ENCODE measurements at regions not wholly inside any gene's neighbourhood (a gene's known extent, or its start where the extent isn't known, plus 50 kb on each side); places are given as distances from the start of the nearest gene placed in this dataset.

GRCh38 chr3:159923956-159924355, 64.7 kb upstream of the IL12A start:
- peaks cover 0 to 28% (median 4%) of the 10 kb centered on the region in 9 donors for H3K4me1 ChIP-seq
- WGBS, 2 donors: 86 to 90% methylated on average over 6 of the region's 6 CpGs
- DNase-seq: no peak
- no peak for ATAC-seq
- intact Hi-C loops (cut with DNase I): no loop called here
- no peaks in the 10 kb centered on the region for H3K36me3 ChIP-seq
- no peak overlapping the region for H3K27ac ChIP-seq
- no peak overlapping the region for H3K4me3 ChIP-seq
- H3K9me3 ChIP-seq: no peaks in the 10 kb centered on the region
- TF ChIP-seq, protein P1, sequence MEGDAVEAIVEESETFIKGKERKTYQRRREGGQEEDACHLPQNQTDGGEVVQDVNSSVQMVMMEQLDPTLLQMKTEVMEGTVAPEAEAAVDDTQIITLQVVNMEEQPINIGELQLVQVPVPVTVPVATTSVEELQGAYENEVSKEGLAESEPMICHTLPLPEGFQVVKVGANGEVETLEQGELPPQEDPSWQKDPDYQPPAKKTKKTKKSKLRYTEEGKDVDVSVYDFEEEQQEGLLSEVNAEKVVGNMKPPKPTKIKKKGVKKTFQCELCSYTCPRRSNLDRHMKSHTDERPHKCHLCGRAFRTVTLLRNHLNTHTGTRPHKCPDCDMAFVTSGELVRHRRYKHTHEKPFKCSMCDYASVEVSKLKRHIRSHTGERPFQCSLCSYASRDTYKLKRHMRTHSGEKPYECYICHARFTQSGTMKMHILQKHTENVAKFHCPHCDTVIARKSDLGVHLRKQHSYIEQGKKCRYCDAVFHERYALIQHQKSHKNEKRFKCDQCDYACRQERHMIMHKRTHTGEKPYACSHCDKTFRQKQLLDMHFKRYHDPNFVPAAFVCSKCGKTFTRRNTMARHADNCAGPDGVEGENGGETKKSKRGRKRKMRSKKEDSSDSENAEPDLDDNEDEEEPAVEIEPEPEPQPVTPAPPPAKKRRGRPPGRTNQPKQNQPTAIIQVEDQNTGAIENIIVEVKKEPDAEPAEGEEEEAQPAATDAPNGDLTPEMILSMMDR (IDR thresholded peaks at IDR 0.05): no peak
- no peaks in the 10 kb centered on the region for H3K27me3 ChIP-seq

DNA sequence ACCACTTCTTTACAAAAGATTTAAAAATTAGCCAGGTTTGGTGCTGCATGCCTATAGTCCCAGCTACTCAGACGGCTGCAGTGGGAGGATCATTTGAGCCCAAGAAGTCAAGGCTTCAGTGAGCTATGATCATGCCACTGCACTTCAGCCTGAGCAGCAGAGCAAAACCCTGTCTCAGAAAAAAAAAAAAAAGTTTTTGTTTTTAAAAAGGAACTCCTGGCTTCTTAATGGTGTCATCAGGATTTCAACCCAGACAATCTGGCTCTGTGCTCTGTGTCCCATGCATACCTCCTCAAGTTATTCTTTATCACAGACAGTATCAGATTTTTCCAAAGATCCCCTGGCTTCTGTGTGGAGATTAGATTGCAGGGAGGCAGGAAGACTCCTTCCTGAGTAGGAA, 64.2 kb upstream of the IL12A start:
- H3K4me1 ChIP-seq: peaks cover 0 to 30% (median 9%) of the 10 kb centered on the region in 9 donors
- H3K4me3 ChIP-seq: no peak overlapping the region
- no peaks in the 10 kb centered on the region for H3K36me3 ChIP-seq
- no peak overlapping the region for H3K27ac ChIP-seq
- ATAC-seq: no peak
- TF ChIP-seq, protein P1 (IDR thresholded peaks at IDR 0.05): no peak
- intact Hi-C loops (cut with DNase I): no loop called here
- no peaks in the 10 kb centered on the region for H3K9me3 ChIP-seq
- no peaks in the 10 kb centered on the region for H3K27me3 ChIP-seq
- DNase-seq: no peak
- WGBS, 2 donors: 93 to 100% methylated on average over 1 of the region's 1 CpG

GRCh38 chr3:159925248-159925647, 63.4 kb upstream of the IL12A start:
- intact Hi-C loops (cut with DNase I): loop anchor here in 1 of 10 donors (5.0 kb wide), 1 partner anchor 77 kb away; no protein-coding TSS in a partner anchor
- no peaks in the 10 kb centered on the region for H3K9me3 ChIP-seq
- H3K27ac ChIP-seq: no peak overlapping the region
- peaks cover 0 to 31% (median 12%) of the 10 kb centered on the region in 9 donors for H3K4me1 ChIP-seq
- DNase-seq (no peak), ATAC-seq (no peak)
- no peaks in the 10 kb centered on the region for H3K36me3 ChIP-seq
- WGBS, 2 donors: 94 to 95% methylated on average over 1 of the region's 1 CpG
- no peaks in the 10 kb centered on the region for H3K27me3 ChIP-seq
- no peak overlapping the region for H3K4me3 ChIP-seq
- TF ChIP-seq, protein P1 (IDR thresholded peaks at IDR 0.05): no peak

DNA sequence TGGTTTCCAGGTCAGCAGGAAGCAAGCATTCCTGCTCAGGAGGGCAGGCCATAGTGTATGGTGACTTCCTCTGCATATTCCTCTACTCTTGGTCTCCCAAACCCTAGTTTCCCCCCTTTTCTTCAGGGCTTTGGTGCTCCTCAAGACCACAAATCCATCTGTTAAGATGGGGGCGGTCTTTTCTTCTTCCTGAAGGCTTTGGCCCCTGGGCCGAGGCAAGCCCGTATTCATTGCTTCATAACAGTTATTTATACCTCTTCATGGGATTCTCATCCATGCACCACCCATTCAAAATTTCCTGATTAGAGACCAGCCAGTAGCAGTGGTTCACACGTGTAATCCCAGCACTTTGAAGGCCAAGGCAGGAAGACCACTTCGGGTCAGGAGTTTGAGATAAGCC, 62.1 kb upstream of the IL12A start:
- DNase-seq (no peak), ATAC-seq (no peak)
- WGBS, 2 donors: 85 to 86% methylated on average over 5 of the region's 5 CpGs
- TF ChIP-seq, protein P1 (IDR thresholded peaks at IDR 0.05): no peak
- H3K36me3 ChIP-seq: no peaks in the 10 kb centered on the region
- no peaks in the 10 kb centered on the region for H3K9me3 ChIP-seq
- no peak overlapping the region for H3K4me3 ChIP-seq
- H3K4me1 ChIP-seq: peaks cover 0 to 30% (median 9%) of the 10 kb centered on the region in 9 donors
- intact Hi-C loops (cut with DNase I): loop anchor here in 1 of 10 donors (5.0 kb wide), 1 partner anchor 76 kb away; no protein-coding TSS in a partner anchor
- H3K27me3 ChIP-seq: no peaks in the 10 kb centered on the region
- H3K27ac ChIP-seq: no peak overlapping the region
